ENCODE measurements at regions not wholly inside any gene's neighbourhood (a gene's known extent, or its start where the extent isn't known, plus 50 kb on each side); places are given as distances from the start of the nearest gene placed in this dataset.
"Not testable (repeated sequence)": the region's sequence is repeated elsewhere in the genome, so short reads cannot be mapped to it uniquely, and the experiment has no call there.

- H3K27me3 Mint-ChIP-seq = peaks cover 3% of the 10 kb centered on the region
- DNase-seq (ENCODE audit: extremely low spot score, unreplicated experiment) = no peak
- no peak overlapping the region for H3K4me3 Mint-ChIP-seq
- H3K27ac Mint-ChIP-seq = no peak overlapping the region
- no peaks in the 10 kb centered on the region for H3K4me1 Mint-ChIP-seq (ENCODE audit: unreplicated experiment)
- TF ChIP-seq, protein P1, sequence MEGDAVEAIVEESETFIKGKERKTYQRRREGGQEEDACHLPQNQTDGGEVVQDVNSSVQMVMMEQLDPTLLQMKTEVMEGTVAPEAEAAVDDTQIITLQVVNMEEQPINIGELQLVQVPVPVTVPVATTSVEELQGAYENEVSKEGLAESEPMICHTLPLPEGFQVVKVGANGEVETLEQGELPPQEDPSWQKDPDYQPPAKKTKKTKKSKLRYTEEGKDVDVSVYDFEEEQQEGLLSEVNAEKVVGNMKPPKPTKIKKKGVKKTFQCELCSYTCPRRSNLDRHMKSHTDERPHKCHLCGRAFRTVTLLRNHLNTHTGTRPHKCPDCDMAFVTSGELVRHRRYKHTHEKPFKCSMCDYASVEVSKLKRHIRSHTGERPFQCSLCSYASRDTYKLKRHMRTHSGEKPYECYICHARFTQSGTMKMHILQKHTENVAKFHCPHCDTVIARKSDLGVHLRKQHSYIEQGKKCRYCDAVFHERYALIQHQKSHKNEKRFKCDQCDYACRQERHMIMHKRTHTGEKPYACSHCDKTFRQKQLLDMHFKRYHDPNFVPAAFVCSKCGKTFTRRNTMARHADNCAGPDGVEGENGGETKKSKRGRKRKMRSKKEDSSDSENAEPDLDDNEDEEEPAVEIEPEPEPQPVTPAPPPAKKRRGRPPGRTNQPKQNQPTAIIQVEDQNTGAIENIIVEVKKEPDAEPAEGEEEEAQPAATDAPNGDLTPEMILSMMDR (conservative IDR thresholded peaks at IDR 0.05) = no peak
- no peaks in the 10 kb centered on the region for H3K36me3 Mint-ChIP-seq
- no peaks in the 10 kb centered on the region for H3K9me3 Mint-ChIP-seq
Measured at GRCh38 chr7:24444666-24445440, 128.4 kb upstream of the PALS2 start.

DNA sequence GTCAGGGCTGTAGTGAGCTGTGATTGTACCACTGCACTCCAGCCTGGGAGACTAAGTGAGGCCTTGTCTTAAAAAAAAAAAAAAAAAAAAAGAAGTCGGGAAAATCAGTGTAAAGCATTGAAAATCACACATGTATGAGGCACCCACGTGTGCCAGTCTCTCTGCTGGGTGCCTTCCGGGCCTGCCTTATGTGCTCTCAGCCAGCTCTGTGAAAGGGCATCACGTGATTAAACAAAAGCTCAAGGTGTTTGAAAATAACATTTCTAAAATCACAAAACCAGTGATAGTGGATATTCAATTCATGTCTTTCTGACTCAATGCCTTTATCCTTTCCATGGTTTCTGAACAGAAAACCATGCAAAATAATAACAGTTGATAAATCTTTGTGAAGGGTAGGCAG is 125.2 kb upstream of the PALS2 start:
- H3K9me3 Mint-ChIP-seq = no peaks in the 10 kb centered on the region
- no peak for DNase-seq (ENCODE audit: extremely low spot score, unreplicated experiment)
- no peak overlapping the region for H3K27ac Mint-ChIP-seq
- peaks cover 3% of the 10 kb centered on the region for H3K27me3 Mint-ChIP-seq
- H3K4me1 Mint-ChIP-seq (ENCODE audit: unreplicated experiment) = no peaks in the 10 kb centered on the region
- H3K36me3 Mint-ChIP-seq = no peaks in the 10 kb centered on the region
- no peak overlapping the region for H3K4me3 Mint-ChIP-seq
- TF ChIP-seq, protein P1 (conservative IDR thresholded peaks at IDR 0.05) = no peak

DNA sequence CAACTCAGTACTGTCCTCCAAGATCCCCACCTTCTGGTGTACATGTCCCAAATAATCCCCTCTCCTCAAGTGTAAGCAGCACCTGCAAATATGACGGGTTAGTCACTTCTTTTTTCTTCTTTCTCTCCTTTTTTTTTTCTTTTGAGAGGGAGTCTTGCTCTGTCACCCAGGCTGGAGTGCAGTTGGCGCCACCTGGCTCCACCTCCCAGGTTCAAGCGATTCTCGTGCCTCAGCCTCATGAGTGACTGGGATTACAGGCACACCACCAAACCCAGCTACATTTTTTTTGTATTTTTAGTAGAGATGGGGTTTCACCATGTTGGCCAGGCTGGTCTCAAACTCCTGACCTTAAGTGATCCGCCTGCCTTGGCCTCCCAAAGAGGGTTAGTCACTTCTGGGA is 123.8 kb upstream of the PALS2 start:
- not testable (repeated sequence) for H3K27me3 Mint-ChIP-seq; H3K27ac Mint-ChIP-seq; H3K9me3 Mint-ChIP-seq; H3K4me1 Mint-ChIP-seq (ENCODE audit: unreplicated experiment); H3K36me3 Mint-ChIP-seq; H3K4me3 Mint-ChIP-seq; DNase-seq (ENCODE audit: extremely low spot score, unreplicated experiment)

GRCh38 chr7:24455813-24456525 is 117.3 kb upstream of the PALS2 start:
- H3K27ac Mint-ChIP-seq = no peak overlapping the region
- TF ChIP-seq, protein P1 (conservative IDR thresholded peaks at IDR 0.05) = no peak
- no peak overlapping the region for H3K4me3 Mint-ChIP-seq
- H3K27me3 Mint-ChIP-seq = peaks cover 3% of the 10 kb centered on the region
- no peaks in the 10 kb centered on the region for H3K9me3 Mint-ChIP-seq
- H3K4me1 Mint-ChIP-seq (ENCODE audit: unreplicated experiment) = peaks cover 4% of the 10 kb centered on the region
- DNase-seq (ENCODE audit: extremely low spot score, unreplicated experiment) = no peak
- H3K36me3 Mint-ChIP-seq = no peaks in the 10 kb centered on the region

GRCh38 chr7:24456526-24457218 is 116.6 kb upstream of the PALS2 start:
- peaks cover 4% of the 10 kb centered on the region for H3K4me1 Mint-ChIP-seq (ENCODE audit: unreplicated experiment)
- DNase-seq (ENCODE audit: extremely low spot score, unreplicated experiment) = no peak
- no peak overlapping the region for H3K4me3 Mint-ChIP-seq
- H3K9me3 Mint-ChIP-seq = no peaks in the 10 kb centered on the region
- H3K27ac Mint-ChIP-seq = no peak overlapping the region
- no peaks in the 10 kb centered on the region for H3K36me3 Mint-ChIP-seq
- H3K27me3 Mint-ChIP-seq = peaks cover 3% of the 10 kb centered on the region
- TF ChIP-seq, protein P1 (conservative IDR thresholded peaks at IDR 0.05) = no peak

- Mint-ChIP-seq H3K4me3 (no peak overlapping the region), H3K9me3 (no peaks in the 10 kb centered on the region)
Measured at GRCh38 chr7:24457219-24457558, 116.1 kb upstream of the PALS2 start.

More at GRCh38 chr7:24457219-24457558, 116.1 kb upstream of the PALS2 start:
- TF ChIP-seq, protein P1 (conservative IDR thresholded peaks at IDR 0.05) = no peak
- peaks cover 4% of the 10 kb centered on the region for H3K4me1 Mint-ChIP-seq (ENCODE audit: unreplicated experiment)
- H3K27ac Mint-ChIP-seq = no peak overlapping the region
- H3K36me3 Mint-ChIP-seq = no peaks in the 10 kb centered on the region
- DNase-seq (ENCODE audit: extremely low spot score, unreplicated experiment) = no peak
- H3K27me3 Mint-ChIP-seq = peaks cover 3% of the 10 kb centered on the region

Measured in type B pancreatic cell (in vitro differentiated cells).